HCT116 (cell line): ENCODE measurements at regions not wholly inside any gene's neighbourhood (a gene's known extent, or its start where the extent isn't known, plus 50 kb on each side); places are given as distances from the start of the nearest gene placed in this dataset.

ENCODE experiments used
- ATAC-seq: fragments of 200-7000 bp; cut with Tn5 transposase; 2 replicates; pipeline ENCODE4 v1.9.1; 2020; ENCODE audit warnings: mild to moderate bottlenecking, moderate library complexity
- BruUV-seq: library from RNA; stranded (reverse); fragments of 400-500 nt; replicated peaks from 2 replicates; lab custom pipeline; 2021; lab: Mats Ljungman, UMichigan
- CTCF ChIA-PET: fragments of 300-600 bp; sonication (Branson Sonifier 250); formaldehyde crosslinking; loops from one replicate; lab custom pipeline; 2021; ENCODE audit warnings: antibody characterized with exemption; lab: Charles Lee
- POLR2A ChIA-PET: fragments of 300-600, 350-600 bp; sonication (Branson Sonifier 250); formaldehyde crosslinking; loops from one replicate; lab custom pipeline; 2021; ENCODE audit warnings: antibody characterized with exemption; lab: Charles Lee
- RAD21 ChIA-PET, 2 experiments: fragments of 300-600 bp; sonication (Branson Sonifier 250); formaldehyde crosslinking; loops; one replicate each; lab custom pipeline; 2023; ENCODE audit warnings: low total read pairs in 2 of 2; ENCODE audit not compliant: uncharacterized antibody in 2 of 2, unreplicated experiment in 2 of 2, low non-redundant PET in 1 of 2; lab: Charles Lee
- DNase-seq: peaks from one replicate; pipeline ENCODE4 v3.0.0-alpha.2; 2010; ENCODE audit warnings: low read depth, low spot score
- H2AFZ ChIP-seq: fragments of 200-600 bp; shearing (Covaris generic), sonication (generic); 2 replicates; pipeline ENCODE4 v1.6.1; 2017; ENCODE audit warnings: low read depth, mixed run types, mixed read lengths, antibody characterized with exemption, low read length; ENCODE audit not compliant: poor library complexity, severe bottlenecking
- H3K27ac ChIP-seq: 2 replicates; pipeline ENCODE4 v1.5.1; 2012; ENCODE audit warnings: low read depth, low read length
- H3K27me3 ChIP-seq: fragments of 200-600 bp; sonication (generic); 2 replicates; pipeline ENCODE4 v1.6.1; 2016; ENCODE audit warnings: mixed run types, low read length, mixed read lengths; ENCODE audit not compliant: insufficient read depth
- H3K36me3 ChIP-seq, 2 experiments: fragments of 200-500 bp in 1 of 2; fragments of 200-600 bp in 1 of 2; sonication (Bioruptor generic) in 1 of 2; sonication (generic) in 1 of 2; 2 replicates each; pipeline versions ENCODE4 v1.5.1 to v1.6.1; 2014 to 2016; ENCODE audit warnings: low read length in 2 of 2, inconsistent platforms in 1 of 2, mixed read lengths in 1 of 2, mixed run types in 1 of 2; ENCODE audit not compliant: insufficient read depth in 2 of 2, control insufficient read depth in 1 of 2
- H3K4me1 ChIP-seq, 2 experiments: fragments of 200-600 bp in 1 of 2; sonication (generic) in 1 of 2; 2 replicates each; pipeline versions ENCODE4 v1.5.1 to v1.6.1; 2012 to 2017; ENCODE audit warnings: low read length in 2 of 2, inconsistent platforms in 1 of 2, mild to moderate bottlenecking in 1 of 2, mixed read lengths in 1 of 2, mixed run types in 1 of 2, moderate library complexity in 1 of 2; ENCODE audit not compliant: insufficient read depth in 2 of 2, control insufficient read depth in 1 of 2
- H3K4me2 ChIP-seq: fragments of 200-600 bp; sonication (generic); 2 replicates; pipeline ENCODE4 v1.6.1; 2017; ENCODE audit warnings: mixed run types, low read length, mixed read lengths
- H3K4me3 ChIP-seq, 2 experiments: fragments of 200-600 bp in 1 of 2; sonication (generic) in 1 of 2; replicated peaks in 1 of 2; 2 replicates each; pipeline ENCODE4 v1.5.1; 2011 to 2016; ENCODE audit warnings: low read length in 2 of 2, control low read depth in 1 of 2, low read depth in 1 of 2, mild to moderate bottlenecking in 1 of 2, mixed read lengths in 1 of 2, mixed run types in 1 of 2
- H3K79me2 ChIP-seq: fragments of 200-600 bp; sonication (generic); 2 replicates; pipeline ENCODE4 v1.6.1; 2017; ENCODE audit warnings: mild to moderate bottlenecking, mixed run types, low read length, moderate library complexity, mixed read lengths; ENCODE audit not compliant: insufficient read depth
- H3K9ac ChIP-seq: fragments of 200-600 bp; sonication (generic); 2 replicates; pipeline ENCODE4 v1.6.1; 2016; ENCODE audit warnings: low read length, mixed read lengths
- H3K9me2 ChIP-seq: fragments of 200-600 bp; sonication (generic), shearing (Covaris generic); 2 replicates; pipeline ENCODE4 v1.6.1; 2017; ENCODE audit warnings: mixed run types, mild to moderate bottlenecking, moderate library complexity; ENCODE audit not compliant: insufficient read depth
- H3K9me3 ChIP-seq, 2 experiments: fragments of 200-500 bp in 1 of 2; fragments of 200-600 bp in 1 of 2; sonication (Bioruptor generic) in 1 of 2; sonication (generic) in 1 of 2; 2 replicates each; pipeline ENCODE4 v1.6.1; 2014 to 2017; ENCODE audit warnings: low read length in 2 of 2, mixed read lengths in 2 of 2, inconsistent platforms in 1 of 2, low read depth in 1 of 2, mild to moderate bottlenecking in 1 of 2, mixed run types in 1 of 2, moderate library complexity in 1 of 2; ENCODE audit not compliant: control insufficient read depth in 1 of 2, insufficient read depth in 1 of 2
- H4K20me1 ChIP-seq: fragments of 200-600 bp; sonication (generic), shearing (Covaris generic); 2 replicates; pipeline ENCODE4 v1.6.1; 2017; ENCODE audit warnings: mixed run types, mild to moderate bottlenecking, moderate library complexity; ENCODE audit not compliant: insufficient read depth
- ATF3 ChIP-seq: IDR thresholded peaks from 2 replicates; pipeline ENCODE4 v1.6.1; 2012
- CBX3 ChIP-seq: IDR thresholded peaks from 2 replicates; pipeline ENCODE4 v1.6.1; 2012; ENCODE audit warnings: low read depth
- CEBPB ChIP-seq: IDR thresholded peaks from 2 replicates; pipeline ENCODE4 v1.6.1; 2012; ENCODE audit warnings: low read depth
- CTCF ChIP-seq, 3 experiments: fragments of 200-600 bp in 1 of 3; sonication (generic) in 1 of 3; IDR thresholded peaks in 2 of 3; conservative IDR thresholded peaks in 1 of 3; 2 replicates each; pipeline ENCODE4 v1.5.1; 2012 to 2017; ENCODE audit warnings: low read depth in 2 of 3, low read length in 2 of 3, antibody characterized with exemption in 1 of 3, borderline replicate concordance in 1 of 3, control low read depth in 1 of 3, mild to moderate bottlenecking in 1 of 3, mixed read lengths in 1 of 3, mixed run types in 1 of 3, moderate library complexity in 1 of 3; ENCODE audit not compliant: insufficient read depth in 1 of 3
- EGR1 ChIP-seq: IDR thresholded peaks from 2 replicates; pipeline ENCODE4 v1.6.1; 2012; ENCODE audit warnings: low read depth
- EZH2 ChIP-seq: fragments of 200-600 bp; sonication (generic); IDR thresholded peaks from 2 replicates; pipeline ENCODE4 v1.6.1; 2017; ENCODE audit warnings: antibody characterized with exemption, mixed run types
- EZH2phosphoT487 ChIP-seq: fragments of 200-600 bp; IDR thresholded peaks from 2 replicates; pipeline ENCODE4 v1.6.1; 2018; ENCODE audit warnings: antibody characterized with exemption, borderline replicate concordance
- FOSL1 ChIP-seq: IDR thresholded peaks from 2 replicates; pipeline ENCODE4 v1.6.1; 2012; ENCODE audit warnings: low read depth
- JUND ChIP-seq: IDR thresholded peaks from 2 replicates; pipeline ENCODE4 v1.6.1; 2012
- POLR2A ChIP-seq: IDR thresholded peaks from 2 replicates; pipeline ENCODE4 v1.7.0; 2011; ENCODE audit warnings: borderline replicate concordance; ENCODE audit not compliant: insufficient read depth, insufficient read length; ENCODE audit errors: extremely low read depth
- RAD21 ChIP-seq: IDR thresholded peaks from 2 replicates; pipeline ENCODE4 v1.6.1; 2012; ENCODE audit warnings: low read depth, mild to moderate bottlenecking
- REST ChIP-seq: IDR thresholded peaks from 2 replicates; pipeline ENCODE4 v1.6.1; 2012; ENCODE audit warnings: low read depth
- SIN3A ChIP-seq: IDR thresholded peaks from 2 replicates; pipeline ENCODE4 v1.6.1; 2012; ENCODE audit warnings: low read depth
- SP1 ChIP-seq: IDR thresholded peaks from 2 replicates; pipeline ENCODE4 v1.6.1; 2012; ENCODE audit warnings: low read depth
- SRF ChIP-seq: IDR thresholded peaks from 2 replicates; pipeline ENCODE4 v1.6.1; 2012; ENCODE audit warnings: low read depth
- ZFX ChIP-seq: fragments of 450-650 bp; IDR thresholded peaks from 2 replicates; pipeline ENCODE4 v1.6.1; 2017
- intact Hi-C: fragments of 100-400 bp; cut with micrococcal nuclease; formaldehyde crosslinking; loops from 2 replicates; pipeline ENCODE4 v1.10.0; 2022

GRCh38 chr5:103435136-103435889 lies 127.3 kb downstream of the NUDT12 start:
- RAD21 ChIA-PET = no interaction called here

More at GRCh38 chr5:103435136-103435889, 127.3 kb downstream of the NUDT12 start:
- Histone ChIP-seq H3K9me2 (no peaks in the 10 kb centered on the region), H3K9ac (no peak overlapping the region), H4K20me1 (no peaks in the 10 kb centered on the region), H3K4me1 (peaks cover 0 to 7% of the 10 kb centered on the region in 2 experiments; a peak in 1 of 4 replicates), H3K4me2 (no peak overlapping the region), H3K4me3 (no peak overlapping the region), H3K9me3 (no peaks in the 10 kb centered on the region), H3K79me2 (no peaks in the 10 kb centered on the region), H3K27ac (no peak overlapping the region), H3K27me3 (no peaks in the 10 kb centered on the region), H2AFZ (peak overlapping the region; percentile 92), H3K36me3 (no peaks in the 10 kb centered on the region)
- no peak for DNase-seq
- intact Hi-C loops = no loop called here
- no peak for ATAC-seq
- POLR2A ChIA-PET = no interaction called here
- CTCF ChIA-PET = no interaction called here
- BruUV-seq = no TSS peak
- TF ChIP-seq SRF = no peak
- TF ChIP-seq FOSL1 = no peak
- no peak for TF ChIP-seq ATF3
- no peak for TF ChIP-seq EGR1
- no peak for TF ChIP-seq CEBPB
- TF ChIP-seq CBX3 = no peak
- no peak for TF ChIP-seq CTCF (IDR thresholded peaks at IDR 0.05 in 2 of 3, conservative IDR thresholded peaks at IDR 0.05 in 1 of 3; ENCODE audit: borderline replicate concordance in 1 of 3, insufficient read depth in 1 of 3, low read depth in 2 of 3, low read length in 2 of 3)
- TF ChIP-seq SP1 = no peak
- no peak for TF ChIP-seq RAD21
- TF ChIP-seq EZH2phosphoT487 = no peak
- TF ChIP-seq JUND = no peak
- TF ChIP-seq ZFX = no peak
- no peak for TF ChIP-seq REST
- TF ChIP-seq POLR2A = no peak
- no peak for TF ChIP-seq SIN3A
- no peak for TF ChIP-seq EZH2
